ENCODE measurements at regions not wholly inside any gene's neighbourhood (a gene's known extent, or its start where the extent isn't known, plus 50 kb on each side); places are given as distances from the start of the nearest gene placed in this dataset.

GRCh38 chr18:44500808-44501610, 179.7 kb upstream of the SETBP1 start:
- Histone ChIP-seq H3K36me3 (ENCODE audit: control insufficient read depth in 3 of 3, insufficient read depth in 2 of 3, low read depth in 1 of 3, low read length in 3 of 3) (no peaks in the 10 kb centered on the region), H3K27me3 (ENCODE audit: control insufficient read depth in 3 of 3, insufficient read depth in 3 of 3, low read length in 3 of 3) (no peaks in the 10 kb centered on the region), H3K9me3 (ENCODE audit: control insufficient read depth in 2 of 2, insufficient read depth in 1 of 2, low read depth in 1 of 2, low read length in 1 of 2) (no peaks in the 10 kb centered on the region), H3K4me1 (ENCODE audit: control insufficient read depth in 3 of 3, insufficient read depth in 2 of 3, low read depth in 1 of 3, low read length in 2 of 3) (no peaks in the 10 kb centered on the region), H3K4me3 (ENCODE audit: low read depth in 1 of 3, low read length in 3 of 3) (no peak overlapping the region), H3K27ac (ENCODE audit: low read depth in 1 of 3, low read length in 2 of 3) (no peak overlapping the region)
- FAIRE-seq: no peak
- no peak for DNase-seq
- WGBS, 3 donors: 73 to 80% (median 77%) methylated on average over 2 of the region's 2 CpGs

GRCh38 chr18:44502221-44502620, 178.5 kb upstream of the SETBP1 start:
- no peaks in the 10 kb centered on the region for H3K36me3 ChIP-seq (ENCODE audit: control insufficient read depth in 3 of 3, insufficient read depth in 2 of 3, low read depth in 1 of 3, low read length in 3 of 3)
- no peaks in the 10 kb centered on the region for H3K4me1 ChIP-seq (ENCODE audit: control insufficient read depth in 3 of 3, insufficient read depth in 2 of 3, low read depth in 1 of 3, low read length in 2 of 3)
- no peak overlapping the region for H3K4me3 ChIP-seq (ENCODE audit: low read depth in 1 of 3, low read length in 3 of 3)
- 39 to 65% (median 52%) methylated on average over 1 of the region's 1 CpG for WGBS, 3 donors
- no peak overlapping the region for H3K27ac ChIP-seq (ENCODE audit: low read depth in 1 of 3, low read length in 2 of 3)
- no peak for DNase-seq
- FAIRE-seq: no peak
- H3K27me3 ChIP-seq (ENCODE audit: control insufficient read depth in 3 of 3, insufficient read depth in 3 of 3, low read length in 3 of 3): no peaks in the 10 kb centered on the region
- no peaks in the 10 kb centered on the region for H3K9me3 ChIP-seq (ENCODE audit: control insufficient read depth in 2 of 2, insufficient read depth in 1 of 2, low read depth in 1 of 2, low read length in 1 of 2)

- Histone ChIP-seq H3K27me3 (ENCODE audit: control insufficient read depth in 3 of 3, insufficient read depth in 3 of 3, low read length in 3 of 3) (no peaks in the 10 kb centered on the region), H3K9me3 (ENCODE audit: control insufficient read depth in 2 of 2, insufficient read depth in 1 of 2, low read depth in 1 of 2, low read length in 1 of 2) (no peaks in the 10 kb centered on the region), H3K36me3 (ENCODE audit: control insufficient read depth in 3 of 3, insufficient read depth in 2 of 3, low read depth in 1 of 3, low read length in 3 of 3) (no peaks in the 10 kb centered on the region), H3K27ac (ENCODE audit: low read depth in 1 of 3, low read length in 2 of 3) (no peak overlapping the region), H3K4me1 (ENCODE audit: control insufficient read depth in 3 of 3, insufficient read depth in 2 of 3, low read depth in 1 of 3, low read length in 2 of 3) (no peaks in the 10 kb centered on the region), H3K4me3 (ENCODE audit: low read depth in 1 of 3, low read length in 3 of 3) (no peak overlapping the region)
- DNase-seq (no peak), FAIRE-seq (no peak)
Measured at GRCh38 chr18:44502790-44503189, 177.9 kb upstream of the SETBP1 start.

- 84 to 93% (median 85%) methylated on average over 1 of the region's 1 CpG for WGBS, 3 donors
Measured at GRCh38 chr18:44503854-44504253, 176.8 kb upstream of the SETBP1 start.

GRCh38 chr18:44507729-44508325, 172.9 kb upstream of the SETBP1 start:
- DNase-seq (peak in 1 of 2 donors; percentile 16), FAIRE-seq (no peak)
- H3K27ac ChIP-seq (ENCODE audit: low read depth in 1 of 3, low read length in 2 of 3): no peak overlapping the region
- no peaks in the 10 kb centered on the region for H3K36me3 ChIP-seq (ENCODE audit: control insufficient read depth in 3 of 3, insufficient read depth in 2 of 3, low read depth in 1 of 3, low read length in 3 of 3)
- H3K4me3 ChIP-seq (ENCODE audit: low read depth in 1 of 3, low read length in 3 of 3): no peak overlapping the region
- H3K27me3 ChIP-seq (ENCODE audit: control insufficient read depth in 3 of 3, insufficient read depth in 3 of 3, low read length in 3 of 3): no peaks in the 10 kb centered on the region
- WGBS, 3 donors: 47 to 63% (median 55%) methylated on average over 6 of the region's 6 CpGs
- no peaks in the 10 kb centered on the region for H3K9me3 ChIP-seq (ENCODE audit: control insufficient read depth in 2 of 2, insufficient read depth in 1 of 2, low read depth in 1 of 2, low read length in 1 of 2)
- no peaks in the 10 kb centered on the region for H3K4me1 ChIP-seq (ENCODE audit: control insufficient read depth in 3 of 3, insufficient read depth in 2 of 3, low read depth in 1 of 3, low read length in 2 of 3)

More at GRCh38 chr18:44503854-44504253, 176.8 kb upstream of the SETBP1 start:
- H3K4me3 ChIP-seq (ENCODE audit: low read depth in 1 of 3, low read length in 3 of 3): no peak overlapping the region
- no peaks in the 10 kb centered on the region for H3K27me3 ChIP-seq (ENCODE audit: control insufficient read depth in 3 of 3, insufficient read depth in 3 of 3, low read length in 3 of 3)
- FAIRE-seq (peak; percentile 44), DNase-seq (no peak)
- no peak overlapping the region for H3K27ac ChIP-seq (ENCODE audit: low read depth in 1 of 3, low read length in 2 of 3)
- no peaks in the 10 kb centered on the region for H3K9me3 ChIP-seq (ENCODE audit: control insufficient read depth in 2 of 2, insufficient read depth in 1 of 2, low read depth in 1 of 2, low read length in 1 of 2)
- no peaks in the 10 kb centered on the region for H3K36me3 ChIP-seq (ENCODE audit: control insufficient read depth in 3 of 3, insufficient read depth in 2 of 3, low read depth in 1 of 3, low read length in 3 of 3)
- H3K4me1 ChIP-seq (ENCODE audit: control insufficient read depth in 3 of 3, insufficient read depth in 2 of 3, low read depth in 1 of 3, low read length in 2 of 3): no peaks in the 10 kb centered on the region

- WGBS, 3 donors: 55 to 79% (median 76%) methylated on average over 3 of the region's 3 CpGs
- Histone ChIP-seq H3K4me1 (ENCODE audit: control insufficient read depth in 3 of 3, insufficient read depth in 2 of 3, low read depth in 1 of 3, low read length in 2 of 3) (no peaks in the 10 kb centered on the region), H3K9me3 (ENCODE audit: control insufficient read depth in 2 of 2, insufficient read depth in 1 of 2, low read depth in 1 of 2, low read length in 1 of 2) (no peaks in the 10 kb centered on the region), H3K36me3 (ENCODE audit: control insufficient read depth in 3 of 3, insufficient read depth in 2 of 3, low read depth in 1 of 3, low read length in 3 of 3) (no peaks in the 10 kb centered on the region), H3K27me3 (ENCODE audit: control insufficient read depth in 3 of 3, insufficient read depth in 3 of 3, low read length in 3 of 3) (no peaks in the 10 kb centered on the region), H3K4me3 (ENCODE audit: low read depth in 1 of 3, low read length in 3 of 3) (no peak overlapping the region), H3K27ac (ENCODE audit: low read depth in 1 of 3, low read length in 2 of 3) (no peak overlapping the region)
- FAIRE-seq: no peak
- DNase-seq: no peak
Measured at GRCh38 chr18:44508474-44508873, 172.2 kb upstream of the SETBP1 start.

GRCh38 chr18:44509048-44509447, 171.6 kb upstream of the SETBP1 start:
- no peaks in the 10 kb centered on the region for H3K36me3 ChIP-seq (ENCODE audit: control insufficient read depth in 3 of 3, insufficient read depth in 2 of 3, low read depth in 1 of 3, low read length in 3 of 3)
- no peaks in the 10 kb centered on the region for H3K27me3 ChIP-seq (ENCODE audit: control insufficient read depth in 3 of 3, insufficient read depth in 3 of 3, low read length in 3 of 3)
- no peaks in the 10 kb centered on the region for H3K9me3 ChIP-seq (ENCODE audit: control insufficient read depth in 2 of 2, insufficient read depth in 1 of 2, low read depth in 1 of 2, low read length in 1 of 2)
- WGBS, 3 donors: 91 to 95% (median 92%) methylated on average over 2 of the region's 2 CpGs
- FAIRE-seq (no peak), DNase-seq (no peak)
- H3K27ac ChIP-seq (ENCODE audit: low read depth in 1 of 3, low read length in 2 of 3): no peak overlapping the region
- H3K4me1 ChIP-seq (ENCODE audit: control insufficient read depth in 3 of 3, insufficient read depth in 2 of 3, low read depth in 1 of 3, low read length in 2 of 3): no peaks in the 10 kb centered on the region
- no peak overlapping the region for H3K4me3 ChIP-seq (ENCODE audit: low read depth in 1 of 3, low read length in 3 of 3)

GRCh38 chr18:44510390-44510789, 170.3 kb upstream of the SETBP1 start:
- 47 to 52% (median 48%) methylated on average over 6 of the region's 6 CpGs for WGBS, 3 donors
- FAIRE-seq (no peak), DNase-seq (no peak)
- H3K9me3 ChIP-seq (ENCODE audit: control insufficient read depth in 2 of 2, insufficient read depth in 1 of 2, low read depth in 1 of 2, low read length in 1 of 2): no peaks in the 10 kb centered on the region
- no peaks in the 10 kb centered on the region for H3K36me3 ChIP-seq (ENCODE audit: control insufficient read depth in 3 of 3, insufficient read depth in 2 of 3, low read depth in 1 of 3, low read length in 3 of 3)
- H3K27me3 ChIP-seq (ENCODE audit: control insufficient read depth in 3 of 3, insufficient read depth in 3 of 3, low read length in 3 of 3): no peaks in the 10 kb centered on the region
- H3K4me1 ChIP-seq (ENCODE audit: control insufficient read depth in 3 of 3, insufficient read depth in 2 of 3, low read depth in 1 of 3, low read length in 2 of 3): no peaks in the 10 kb centered on the region
- no peak overlapping the region for H3K4me3 ChIP-seq (ENCODE audit: low read depth in 1 of 3, low read length in 3 of 3)
- no peak overlapping the region for H3K27ac ChIP-seq (ENCODE audit: low read depth in 1 of 3, low read length in 2 of 3)
